ENCODE measurements at regions not wholly inside any gene's neighbourhood (a gene's known extent, or its start where the extent isn't known, plus 50 kb on each side); places are given as distances from the start of the nearest gene placed in this dataset.

DNA sequence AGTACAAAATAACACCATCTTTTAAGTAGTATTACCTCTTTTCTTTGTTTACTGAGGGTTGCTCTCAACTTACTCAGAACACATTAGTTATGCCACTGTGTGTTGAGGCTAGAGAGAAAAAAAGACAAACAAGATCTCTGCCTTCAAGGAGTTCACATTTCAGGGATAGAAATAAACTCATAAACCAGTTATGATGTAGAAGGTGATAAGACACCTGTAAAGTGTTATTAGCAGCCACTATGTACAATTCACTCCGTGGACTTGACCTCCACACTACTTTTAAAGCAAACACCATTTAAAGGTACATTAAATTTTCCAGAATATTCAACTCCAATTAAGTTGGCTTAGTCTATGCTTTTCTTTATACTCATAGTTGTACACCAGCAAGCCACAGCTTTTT is 278.0 kb downstream of the PDGFC start:
- H3K4me1 ChIP-seq: no peaks in the 10 kb centered on the region
- 34 to 45% (median 41%) methylated on average over 1 of the region's 1 CpG for WGBS, 3 donors
- ATAC-seq (no peak), DNase-seq (no peak)
- intact Hi-C loops (cut with DNase I): loop anchor here in 1 of 2 donors (10.0 kb wide), 1 partner anchor 351 kb away; no protein-coding TSS in a partner anchor
- H3K27ac ChIP-seq: no peak overlapping the region
- H3K9me3 ChIP-seq: no peaks in the 10 kb centered on the region
- H3K4me3 ChIP-seq: no peak overlapping the region
- TF ChIP-seq, protein P1, sequence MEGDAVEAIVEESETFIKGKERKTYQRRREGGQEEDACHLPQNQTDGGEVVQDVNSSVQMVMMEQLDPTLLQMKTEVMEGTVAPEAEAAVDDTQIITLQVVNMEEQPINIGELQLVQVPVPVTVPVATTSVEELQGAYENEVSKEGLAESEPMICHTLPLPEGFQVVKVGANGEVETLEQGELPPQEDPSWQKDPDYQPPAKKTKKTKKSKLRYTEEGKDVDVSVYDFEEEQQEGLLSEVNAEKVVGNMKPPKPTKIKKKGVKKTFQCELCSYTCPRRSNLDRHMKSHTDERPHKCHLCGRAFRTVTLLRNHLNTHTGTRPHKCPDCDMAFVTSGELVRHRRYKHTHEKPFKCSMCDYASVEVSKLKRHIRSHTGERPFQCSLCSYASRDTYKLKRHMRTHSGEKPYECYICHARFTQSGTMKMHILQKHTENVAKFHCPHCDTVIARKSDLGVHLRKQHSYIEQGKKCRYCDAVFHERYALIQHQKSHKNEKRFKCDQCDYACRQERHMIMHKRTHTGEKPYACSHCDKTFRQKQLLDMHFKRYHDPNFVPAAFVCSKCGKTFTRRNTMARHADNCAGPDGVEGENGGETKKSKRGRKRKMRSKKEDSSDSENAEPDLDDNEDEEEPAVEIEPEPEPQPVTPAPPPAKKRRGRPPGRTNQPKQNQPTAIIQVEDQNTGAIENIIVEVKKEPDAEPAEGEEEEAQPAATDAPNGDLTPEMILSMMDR (IDR thresholded peaks at IDR 0.05): no peak
- no peaks in the 10 kb centered on the region for H3K36me3 ChIP-seq (ENCODE audit: insufficient read depth in 1 of 2, low read depth in 1 of 2)
- H3K27me3 ChIP-seq (ENCODE audit: insufficient read depth in 3 of 3, low read length in 2 of 3): no peaks in the 10 kb centered on the region

DNA sequence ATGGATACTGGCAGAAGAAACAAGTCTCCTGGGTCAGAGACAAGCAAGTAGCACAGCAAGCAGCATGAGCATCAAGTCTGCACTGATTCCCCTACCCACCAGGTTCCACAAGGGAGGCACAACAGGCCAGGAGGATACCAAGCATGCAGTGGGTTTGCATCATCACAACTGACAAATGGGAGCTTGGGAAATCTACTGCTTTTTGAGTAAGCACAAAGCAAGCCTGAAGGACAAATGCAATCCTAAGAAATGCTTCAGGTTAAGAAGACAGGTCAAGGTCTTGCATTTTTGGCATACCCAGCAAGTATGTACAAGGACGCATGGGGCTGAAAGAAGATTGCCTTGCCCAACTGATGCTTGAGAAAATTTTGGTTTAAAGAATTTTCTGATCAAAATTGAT is 279.6 kb downstream of the PDGFC start:
- H3K9me3 ChIP-seq: no peaks in the 10 kb centered on the region
- no peaks in the 10 kb centered on the region for H3K4me1 ChIP-seq
- no peak for DNase-seq
- no peak for ATAC-seq
- TF ChIP-seq, protein P1 (IDR thresholded peaks at IDR 0.05): no peak
- no peak overlapping the region for H3K27ac ChIP-seq
- 82 to 100% (median 97%) methylated on average over 1 of the region's 1 CpG for WGBS, 3 donors
- intact Hi-C loops (cut with DNase I): loop anchor here in 1 of 2 donors (10.0 kb wide), 1 partner anchor 353 kb away; no protein-coding TSS in a partner anchor
- H3K27me3 ChIP-seq (ENCODE audit: insufficient read depth in 3 of 3, low read length in 2 of 3): no peaks in the 10 kb centered on the region
- no peaks in the 10 kb centered on the region for H3K36me3 ChIP-seq (ENCODE audit: insufficient read depth in 1 of 2, low read depth in 1 of 2)
- H3K4me3 ChIP-seq: no peak overlapping the region

DNA sequence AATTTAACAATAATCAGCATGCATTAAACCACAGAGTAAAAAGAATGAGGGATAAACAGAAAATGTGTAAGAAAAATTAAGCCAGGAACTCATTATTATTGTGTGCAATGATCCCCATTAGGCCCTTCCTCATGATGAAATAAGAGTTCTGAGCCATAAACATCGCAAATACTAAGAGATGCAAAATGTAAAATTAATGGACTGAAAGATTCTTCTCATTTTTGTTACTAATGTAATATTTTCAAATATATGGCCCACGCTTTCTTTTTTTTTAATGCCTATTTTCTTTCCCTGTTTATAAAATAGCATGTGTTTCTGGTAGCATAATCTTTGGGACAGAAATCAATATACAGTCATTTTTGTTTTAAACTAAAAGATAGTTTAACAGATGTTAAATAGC is 281.0 kb downstream of the PDGFC start:
- Histone ChIP-seq H3K36me3 (ENCODE audit: insufficient read depth in 1 of 2, low read depth in 1 of 2) (no peaks in the 10 kb centered on the region), H3K4me3 (no peak overlapping the region), H3K4me1 (peaks cover 3% of the 10 kb centered on the region), H3K9me3 (no peaks in the 10 kb centered on the region), H3K27ac (no peak overlapping the region), H3K27me3 (ENCODE audit: insufficient read depth in 3 of 3, low read length in 2 of 3) (no peaks in the 10 kb centered on the region)
- DNase-seq (no peak), ATAC-seq (no peak)
- TF ChIP-seq, protein P1 (IDR thresholded peaks at IDR 0.05): no peak
- WGBS, 3 donors: 92 to 95% (median 94%) methylated on average over 2 of the region's 2 CpGs
- intact Hi-C loops (cut with DNase I): loop anchor here in 1 of 2 donors (10.0 kb wide), 1 partner anchor 354 kb away; no protein-coding TSS in a partner anchor

DNA sequence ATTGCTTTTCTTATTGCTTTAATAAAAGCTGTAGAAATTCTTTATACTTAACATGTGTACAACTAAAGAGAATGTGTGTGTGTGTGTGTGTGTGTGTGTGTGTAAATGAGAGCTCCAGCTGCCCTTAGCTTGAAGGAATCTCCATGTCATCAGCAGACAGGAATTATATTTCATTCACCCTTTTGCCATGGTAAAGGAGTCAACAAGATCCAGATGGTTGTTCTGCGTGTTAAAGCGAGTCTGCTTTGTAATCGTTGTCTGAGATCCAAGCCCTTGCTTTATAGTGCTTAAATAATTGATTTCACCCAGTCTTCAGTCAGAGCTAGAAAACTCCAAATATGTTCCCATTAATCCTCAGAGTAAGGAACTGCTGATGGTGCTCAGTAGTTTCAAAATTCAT is 285.5 kb downstream of the PDGFC start:
- ATAC-seq (peak in 2 of 4 donors; percentile 56 to 74), DNase-seq (no peak)
- intact Hi-C loops (cut with DNase I): no loop called here
- H3K27ac ChIP-seq: no peak overlapping the region
- TF ChIP-seq, protein P1 (IDR thresholded peaks at IDR 0.05): no peak
- H3K4me3 ChIP-seq: no peak overlapping the region
- no peaks in the 10 kb centered on the region for H3K36me3 ChIP-seq (ENCODE audit: insufficient read depth in 1 of 2, low read depth in 1 of 2)
- WGBS, 3 donors: 14 to 25% (median 20%) methylated on average over 3 of the region's 3 CpGs
- H3K9me3 ChIP-seq: no peaks in the 10 kb centered on the region
- no peaks in the 10 kb centered on the region for H3K27me3 ChIP-seq (ENCODE audit: insufficient read depth in 3 of 3, low read length in 2 of 3)
- H3K4me1 ChIP-seq: peaks cover 8% of the 10 kb centered on the region

DNA sequence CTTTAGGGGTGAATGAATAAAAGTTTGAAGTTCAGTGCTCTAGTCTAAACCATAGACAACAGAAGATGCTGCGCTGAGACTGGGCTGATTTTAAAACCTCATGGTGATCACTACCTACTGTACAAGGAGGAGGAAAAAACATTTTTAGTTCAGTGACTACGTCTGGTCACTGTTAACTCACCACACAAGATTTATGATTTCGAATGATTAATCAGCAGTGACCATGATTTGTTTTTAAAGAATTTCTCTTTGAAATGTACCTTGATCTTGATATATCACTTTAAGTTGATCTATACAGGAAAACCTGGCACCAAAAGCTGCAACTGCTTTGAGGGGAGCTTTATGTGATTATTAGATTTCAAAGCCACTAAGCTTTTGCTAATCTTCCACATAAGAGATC is 286.3 kb downstream of the PDGFC start:
- intact Hi-C loops (cut with DNase I): no loop called here
- Histone ChIP-seq H3K4me3 (no peak overlapping the region), H3K4me1 (peaks cover 8% of the 10 kb centered on the region), H3K36me3 (ENCODE audit: insufficient read depth in 1 of 2, low read depth in 1 of 2) (no peaks in the 10 kb centered on the region), H3K27me3 (ENCODE audit: insufficient read depth in 3 of 3, low read length in 2 of 3) (no peaks in the 10 kb centered on the region), H3K9me3 (no peaks in the 10 kb centered on the region), H3K27ac (no peak overlapping the region)
- WGBS, 3 donors: 77 to 86% (median 81%) methylated on average over 3 of the region's 3 CpGs
- ATAC-seq (no peak), DNase-seq (no peak)
- TF ChIP-seq, protein P1 (IDR thresholded peaks at IDR 0.05): no peak
